Activated T-cell treated with anti-CD3 and anti-CD28 coated beads for 4 hours (primary cell): ENCODE measurements at regions not wholly inside any gene's neighbourhood (a gene's known extent, or its start where the extent isn't known, plus 50 kb on each side); places are given as distances from the start of the nearest gene placed in this dataset.

Source experiments
- DNase-seq: peaks from one replicate; pipeline ENCODE4 v3.0.0-alpha.2; 2020

DNA sequence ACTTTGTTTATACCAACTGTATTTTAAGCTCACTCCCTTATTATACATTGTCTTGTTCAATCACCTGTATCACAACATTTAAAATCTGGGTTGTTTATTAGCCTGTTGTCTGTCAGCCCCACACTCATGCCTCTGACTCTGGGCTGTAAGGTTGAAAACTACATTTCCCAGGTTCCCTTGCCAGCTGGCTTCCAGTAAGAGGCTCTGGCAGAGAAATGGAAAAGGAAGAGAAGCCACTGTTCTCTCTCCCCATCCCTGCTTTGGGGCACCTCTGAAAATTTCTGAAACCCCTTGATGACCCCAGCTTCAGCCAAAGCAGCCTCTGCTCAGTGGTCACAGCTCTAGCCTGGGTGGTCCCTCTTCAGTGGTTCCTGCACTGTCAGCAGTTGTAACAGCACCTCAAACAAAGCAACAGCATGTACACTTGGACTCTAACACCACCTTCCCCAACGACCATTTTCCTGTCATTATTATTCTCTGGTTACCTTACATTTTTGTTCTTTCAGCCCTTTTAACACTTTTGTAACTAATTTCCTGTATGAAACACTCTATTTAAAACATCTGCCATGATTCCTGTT, 108.9 kb upstream of the LGALSL start:
- DNase-seq: no peak

DNA sequence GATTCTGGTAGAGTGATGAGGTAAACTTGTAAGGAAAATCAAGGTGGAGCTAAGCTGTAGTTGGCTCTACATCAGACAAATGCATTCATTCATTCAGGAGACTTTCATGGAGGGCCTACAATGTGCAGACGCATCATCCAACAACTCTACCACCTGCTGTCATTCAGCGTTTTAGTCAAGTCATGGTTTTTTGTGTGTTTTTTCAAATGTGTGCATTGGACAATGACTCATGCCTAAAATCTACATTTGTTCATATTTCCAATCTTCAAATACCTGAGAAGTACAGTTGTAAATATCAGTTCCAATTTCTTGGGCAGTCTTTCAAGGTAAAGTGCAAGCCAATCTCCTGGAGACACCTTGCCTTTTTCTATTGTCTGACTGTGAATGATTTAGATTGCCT, 108.0 kb upstream of the LGALSL start:
- DNase-seq: no peak

DNA sequence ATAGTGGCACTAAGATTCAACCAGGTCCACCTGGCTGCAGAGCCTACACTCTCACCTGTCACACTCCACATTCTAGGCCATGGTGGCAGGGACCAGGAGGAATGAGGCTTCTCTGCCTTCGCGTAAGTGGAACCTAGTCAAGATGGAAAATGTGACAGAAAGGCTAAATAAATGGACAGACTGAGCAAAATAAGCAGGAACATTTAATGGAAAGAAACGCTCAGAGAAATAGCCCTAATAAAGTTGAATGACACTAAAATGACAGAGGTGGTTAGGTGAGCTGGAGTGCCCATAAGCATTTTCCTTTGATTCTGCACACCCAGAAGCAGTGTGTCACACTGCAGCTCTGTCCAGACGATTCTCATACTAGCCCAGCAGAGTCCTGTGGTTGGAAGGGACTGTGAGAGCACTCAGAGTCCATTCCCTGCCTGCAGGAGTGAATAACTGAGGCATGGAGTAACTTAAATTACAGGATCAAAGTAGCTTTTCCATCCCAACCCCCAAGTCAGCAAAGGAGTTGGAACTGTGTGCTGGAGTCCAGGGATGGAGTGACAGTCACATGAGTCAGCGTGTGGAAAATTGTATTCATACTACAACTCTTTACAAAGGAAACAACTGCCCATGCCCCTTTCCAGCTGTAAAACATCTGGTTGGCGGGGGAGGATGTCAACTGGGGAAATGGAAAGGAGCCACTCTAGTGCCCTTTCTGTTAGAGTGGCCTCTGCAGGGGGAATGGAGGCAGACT, 105.4 kb upstream of the LGALSL start:
- no peak for DNase-seq

DNA sequence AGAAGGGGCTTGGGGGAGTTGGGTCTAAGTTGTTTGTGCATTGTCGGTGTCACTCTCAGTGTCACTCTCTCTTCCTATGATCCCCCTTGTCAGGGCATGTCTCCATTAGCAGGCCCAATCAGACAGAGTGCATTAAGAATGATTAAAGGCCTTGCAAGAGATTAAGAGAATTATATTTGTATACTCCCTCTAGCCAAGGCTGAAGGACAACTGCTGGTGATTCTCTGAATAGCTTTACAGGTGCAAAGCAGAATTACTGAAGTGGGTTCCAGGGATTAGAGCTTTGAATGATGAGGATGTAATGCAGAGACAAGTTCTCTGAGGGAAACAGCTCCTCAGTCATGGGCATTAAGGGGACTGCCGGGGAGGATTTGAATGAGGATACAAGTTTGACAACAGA, 104.8 kb upstream of the LGALSL start:
- no peak for DNase-seq

DNA sequence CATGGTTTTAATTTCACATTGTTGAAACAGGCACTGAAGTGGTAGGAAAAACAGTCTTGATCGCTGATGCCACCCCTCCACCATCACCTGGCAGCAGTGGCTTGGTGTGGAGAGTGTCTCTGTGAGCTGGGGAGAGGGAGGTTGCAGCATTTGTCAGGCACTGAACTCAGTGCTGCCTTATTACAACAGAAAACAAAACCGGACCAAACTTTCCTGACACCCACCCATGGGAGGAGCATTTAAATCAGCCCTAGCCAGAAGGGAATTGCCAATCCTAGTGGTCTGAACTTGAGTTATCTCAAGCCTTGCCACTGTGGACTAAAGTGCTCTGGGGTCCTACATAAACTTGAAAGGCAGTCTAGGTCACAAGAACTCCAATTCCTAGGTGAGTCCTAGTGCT, 103.0 kb upstream of the LGALSL start:
- no peak for DNase-seq

GRCh38 chr2:64352292-64352691, 101.7 kb upstream of the LGALSL start:
- no peak for DNase-seq

DNA sequence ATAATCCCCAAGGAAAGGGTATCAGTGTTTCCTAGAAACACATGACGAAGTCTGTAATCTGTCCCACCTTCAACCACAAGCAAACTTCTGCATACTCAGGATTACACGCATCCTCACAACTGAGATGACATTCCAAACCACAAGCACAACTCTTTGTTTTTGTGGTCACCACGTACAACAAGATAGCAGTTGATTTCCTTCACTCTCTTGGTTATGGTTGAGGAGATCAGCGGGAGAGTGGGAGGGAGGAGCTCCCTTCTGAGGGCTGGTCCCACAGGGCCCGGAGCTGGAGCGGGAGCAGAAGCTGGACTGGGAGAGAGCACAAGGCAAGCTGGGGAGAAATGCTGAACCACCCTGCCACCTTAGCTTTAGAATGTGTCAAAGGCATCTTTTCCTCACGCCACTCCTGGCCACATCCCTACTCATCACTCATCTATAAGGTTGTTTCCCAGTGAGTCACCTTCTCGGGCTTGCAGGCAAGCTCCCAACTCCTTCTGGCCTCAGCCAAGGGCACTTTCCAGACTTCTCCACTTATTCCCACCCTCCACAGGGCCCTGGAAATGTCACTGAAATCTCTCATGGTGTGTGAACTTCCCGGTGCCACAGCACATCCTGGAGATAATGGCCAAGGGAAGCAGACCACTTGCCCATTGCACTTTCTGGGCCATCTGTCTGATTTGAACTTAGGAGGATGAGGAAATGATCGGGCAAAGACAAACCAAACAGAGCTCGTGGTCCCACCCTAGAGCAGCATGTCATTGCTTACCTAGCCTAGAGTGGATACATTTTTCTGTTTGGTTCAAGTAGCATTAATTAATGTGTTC, 98.9 kb upstream of the LGALSL start:
- no peak for DNase-seq

GRCh38 chr2:64356906-64357305, 97.1 kb upstream of the LGALSL start:
- DNase-seq: no peak

- DNase-seq: no peak
These were observed 94.6 kb upstream of the LGALSL start for GRCh38 chr2:64359171-64359891.

- peak; percentile 33 for DNase-seq
These were observed 93.9 kb upstream of the LGALSL start for GRCh38 chr2:64359892-64360657.

DNA sequence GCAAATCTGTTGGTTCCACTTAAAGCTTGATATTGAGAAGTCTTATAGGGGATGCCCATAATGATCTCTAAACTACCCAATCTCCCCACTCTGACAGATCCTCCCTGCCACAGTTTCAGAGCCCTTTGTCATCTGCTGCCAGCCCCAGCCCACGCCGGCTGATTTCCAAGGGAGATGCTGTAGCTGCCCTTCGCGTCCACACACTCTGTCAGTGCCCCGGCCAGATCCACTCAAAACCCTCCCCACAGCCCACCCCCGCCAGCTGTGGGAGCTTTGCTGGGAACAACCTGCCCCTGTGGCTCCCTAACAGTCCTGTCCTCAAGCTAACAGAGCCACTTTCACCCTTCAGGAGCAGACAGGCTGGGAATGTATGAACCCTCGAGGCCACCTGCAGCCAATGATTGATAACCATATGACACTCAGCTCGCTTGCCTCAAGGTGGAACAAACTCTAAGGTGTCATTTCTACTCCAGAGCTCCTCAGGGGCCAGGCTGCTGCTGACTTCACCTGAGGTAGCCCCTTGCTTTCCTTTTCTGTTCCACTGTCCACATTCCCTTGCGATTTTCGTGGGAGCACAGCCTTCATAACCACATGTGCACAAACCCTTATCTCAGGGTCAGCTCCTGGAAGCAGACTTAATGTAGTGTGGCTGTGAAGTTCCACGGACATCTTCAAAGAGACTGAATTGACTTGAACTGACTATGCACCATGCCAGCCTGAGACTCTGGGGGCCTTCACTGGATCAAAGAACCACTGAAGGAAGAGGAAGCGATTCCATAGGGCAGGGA, 92.6 kb upstream of the LGALSL start:
- no peak for DNase-seq

DNA sequence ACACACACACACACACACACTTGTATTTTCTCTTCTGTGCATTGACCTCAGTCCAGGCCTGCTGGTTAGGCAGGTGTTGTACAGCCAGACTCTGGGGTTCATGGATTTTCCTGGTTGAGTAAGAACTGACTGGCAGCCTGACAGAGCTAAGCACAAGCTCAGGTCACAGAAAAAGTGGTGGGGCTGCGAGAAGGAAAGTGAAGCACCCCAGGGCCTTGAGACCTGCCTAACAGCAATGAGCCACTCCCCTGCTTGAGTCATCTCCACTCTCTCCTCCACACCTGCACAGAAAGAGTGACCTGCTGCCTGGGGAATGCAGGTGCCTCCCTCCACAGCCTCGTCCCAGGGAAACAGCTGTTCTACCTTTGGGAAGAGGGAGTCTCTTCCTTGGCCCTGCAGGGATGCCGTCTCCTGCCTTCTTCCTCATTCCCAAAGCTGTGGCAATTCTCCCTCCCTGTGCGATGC, 91.4 kb upstream of the LGALSL start:
- DNase-seq: no peak

DNA sequence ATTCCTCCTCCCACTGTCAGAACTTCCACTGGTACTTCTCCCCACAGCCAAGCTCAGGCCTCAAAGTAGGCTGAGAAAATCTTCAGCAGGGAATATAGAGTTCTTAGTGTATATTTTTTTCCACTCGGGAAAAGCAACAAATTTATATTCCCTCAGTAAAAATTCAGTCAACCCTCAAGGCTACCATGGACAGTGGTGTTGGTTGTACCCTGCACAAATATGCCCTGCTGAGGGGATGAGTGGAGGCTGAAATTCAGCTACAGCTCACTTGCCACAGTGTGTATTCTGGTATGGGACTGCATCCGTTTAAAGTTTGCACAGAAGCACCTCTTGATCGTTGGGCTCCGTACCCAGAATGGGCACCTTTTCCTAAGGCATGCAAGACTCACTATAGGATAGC, 90.8 kb upstream of the LGALSL start:
- DNase-seq: no peak

GRCh38 chr2:64363848-64364247, 90.1 kb upstream of the LGALSL start:
- no peak for DNase-seq

DNA sequence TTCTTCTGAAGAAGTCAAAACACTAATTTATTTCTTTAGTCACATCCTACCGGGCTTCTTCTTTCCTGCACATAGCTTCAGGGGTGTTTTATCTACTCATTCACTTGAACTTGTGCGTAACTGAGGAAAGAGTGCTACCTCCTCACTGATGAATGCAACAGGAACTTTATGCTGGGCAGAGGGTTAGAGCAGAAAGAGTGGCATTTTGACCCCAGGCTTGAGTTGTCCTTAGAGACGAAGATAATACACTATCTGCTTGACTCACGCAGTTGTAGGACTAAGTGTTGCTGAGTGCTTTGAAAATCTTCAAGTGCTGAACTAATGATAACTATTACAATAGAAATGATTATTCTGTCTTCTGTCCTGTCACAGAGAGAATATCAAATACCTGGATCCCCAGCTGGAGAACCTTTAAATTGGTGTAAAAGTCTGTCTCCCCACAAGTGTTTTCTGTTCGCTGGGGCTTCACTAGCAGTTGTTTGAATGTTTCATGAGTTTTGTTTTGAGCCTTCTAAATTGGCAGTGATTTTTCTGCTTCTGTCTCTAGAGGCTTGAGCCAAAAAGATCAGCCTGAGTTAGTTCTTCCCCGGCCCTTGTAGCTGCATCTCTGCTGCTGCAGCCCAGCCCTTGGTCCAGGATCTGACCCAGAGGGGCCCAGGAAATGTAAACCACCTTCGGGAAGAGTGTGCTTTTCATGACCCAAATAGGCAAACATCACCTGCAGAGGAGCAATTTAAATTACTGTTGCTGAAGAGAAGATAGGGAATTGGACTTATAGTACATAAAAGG, 86.3 kb upstream of the LGALSL start:
- no peak for DNase-seq

GRCh38 chr2:64369706-64370105, 84.3 kb upstream of the LGALSL start:
- DNase-seq: no peak

- no peak for DNase-seq
These were observed 82.2 kb upstream of the LGALSL start for GRCh38 chr2:64371727-64372126.

GRCh38 chr2:64374686-64375085, 79.3 kb upstream of the LGALSL start:
- no peak for DNase-seq

DNA sequence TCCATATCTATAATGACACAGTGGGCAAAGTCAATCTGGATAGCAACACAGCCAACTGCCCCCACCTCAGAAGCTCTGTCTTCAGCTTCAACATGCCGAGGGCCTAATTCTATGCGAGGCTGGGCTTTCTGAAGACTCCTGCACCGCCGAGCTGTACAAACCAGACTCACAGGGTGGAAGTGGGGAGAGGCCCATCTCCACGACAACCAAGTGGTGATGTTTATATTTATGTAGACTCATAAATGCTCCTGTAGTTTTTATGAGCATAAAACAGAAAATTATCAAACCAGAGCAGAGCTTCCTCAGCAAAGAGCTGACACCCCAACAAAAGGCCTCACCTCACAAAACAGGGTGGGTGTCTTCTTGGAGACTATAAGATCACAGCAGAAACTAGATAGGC, 77.0 kb upstream of the LGALSL start:
- no peak for DNase-seq

- DNase-seq: no peak
These were observed 74.8 kb upstream of the LGALSL start for GRCh38 chr2:64379186-64379585.
